H1 (cell line): ENCODE measurements at regions not wholly inside any gene's neighbourhood (a gene's known extent, or its start where the extent isn't known, plus 50 kb on each side); places are given as distances from the start of the nearest gene placed in this dataset.
A peak's percentile ranks its signal among the peaks of the same experiment; 100 is the strongest.

ENCODE experiments used
- CTCF ChIA-PET: fragments of 300-600 bp; sonication (Branson Sonifier 250); formaldehyde crosslinking; loops from one replicate; lab custom pipeline; 2021; ENCODE audit not compliant: partially characterized antibody; lab: Charles Lee
- POLR2A ChIA-PET: fragments of 300-600 bp; sonication (Branson Sonifier 250); formaldehyde crosslinking; loops from one replicate; lab custom pipeline; 2021; ENCODE audit warnings: inconsistent platforms; ENCODE audit not compliant: partially characterized antibody; lab: Charles Lee
- DNase-seq, 2 experiments: peaks; one replicate each; pipeline versions ENCODE4 v3.0.0 to v3.0.0-alpha.2; 2010 to 2022; ENCODE audit warnings: low spot score in 2 of 2, low read depth in 1 of 2, mixed read lengths in 1 of 2
- FAIRE-seq: peaks from 2 replicates; lab custom pipeline; 2011; peaks lifted over from hg19 to GRCh38; lab: Jason Lieb, UNC
- H2AFZ ChIP-seq: 2 replicates; pipeline ENCODE4 v1.8.1; 2012; ENCODE audit warnings: low read length, inconsistent platforms
- H2AK5ac ChIP-seq: 2 replicates; pipeline ENCODE4 v1.6.1; 2013; ENCODE audit warnings: low read depth, low read length
- H2BK120ac ChIP-seq: replicated peaks from 2 replicates; pipeline ENCODE3; 2013; ENCODE audit warnings: low read depth, low read length, inconsistent platforms
- H2BK12ac ChIP-seq: 2 replicates; pipeline ENCODE4 v1.6.1; 2013; ENCODE audit warnings: low read depth, low read length
- H2BK15ac ChIP-seq: 2 replicates; pipeline ENCODE4 v1.6.1; 2013; ENCODE audit warnings: low read length
- H2BK20ac ChIP-seq: 2 replicates; pipeline ENCODE4 v1.6.1; 2013; ENCODE audit warnings: low read length
- H2BK5ac ChIP-seq: 2 replicates; pipeline ENCODE4 v1.6.1; 2013; ENCODE audit warnings: low read depth, low read length
- H3K14ac ChIP-seq: 2 replicates; pipeline ENCODE4 v1.6.1; 2013; ENCODE audit warnings: inconsistent platforms; ENCODE audit not compliant: insufficient read length
- H3K18ac ChIP-seq: 2 replicates; pipeline ENCODE4 v1.6.1; 2013; ENCODE audit warnings: low read length; ENCODE audit errors: extremely low read depth
- H3K23ac ChIP-seq: 2 replicates; pipeline ENCODE4 v1.6.1; 2013; ENCODE audit warnings: inconsistent platforms; ENCODE audit not compliant: insufficient read length
- H3K23me2 ChIP-seq: 2 replicates; pipeline ENCODE4 v1.6.1; 2013; ENCODE audit warnings: low read depth, low read length
- H3K27ac ChIP-seq: 2 replicates; pipeline ENCODE4 v1.6.1; 2011; ENCODE audit warnings: low read depth, low read length, inconsistent platforms
- H3K27me3 ChIP-seq, 4 experiments: replicated peaks in 1 of 4; 1 replicate in 1 of 4; 2 replicates in 3 of 4; pipeline versions ENCODE4 v1.6.1 to v1.8.1; 2011 to 2013; ENCODE audit warnings: low read length in 3 of 4, mild to moderate bottlenecking in 3 of 4, inconsistent platforms in 2 of 4, mixed read lengths in 2 of 4, moderate library complexity in 1 of 4; ENCODE audit not compliant: control insufficient read depth in 3 of 4, insufficient read depth in 3 of 4; ENCODE audit errors: extremely low read depth in 1 of 4
- H3K36me3 ChIP-seq, 4 experiments: 2 replicates each; pipeline versions ENCODE4 v1.6.1 to v1.8.1; 2011 to 2013; ENCODE audit warnings: mild to moderate bottlenecking in 4 of 4, low read length in 3 of 4, moderate library complexity in 2 of 4, control low read depth in 1 of 4, inconsistent platforms in 1 of 4; ENCODE audit not compliant: insufficient read depth in 4 of 4, control insufficient read depth in 2 of 4
- H3K4ac ChIP-seq: replicated peaks from 2 replicates; pipeline ENCODE3; 2013; ENCODE audit warnings: low read length, low read depth, mixed read lengths, inconsistent platforms; ENCODE audit not compliant: insufficient read length
- H3K4me1 ChIP-seq, 4 experiments: replicated peaks in 1 of 4; 1 replicate in 1 of 4; 2 replicates in 3 of 4; pipeline versions ENCODE4 v1.6.1 to v1.8.1; 2011 to 2013; ENCODE audit warnings: low read length in 3 of 4, inconsistent platforms in 2 of 4, mixed read lengths in 1 of 4; ENCODE audit not compliant: insufficient read depth in 4 of 4, control insufficient read depth in 3 of 4
- H3K4me2 ChIP-seq, 2 experiments: 2 replicates each; pipeline versions ENCODE4 v1.6.1 to v1.8.1; 2011 to 2013; ENCODE audit warnings: low read depth in 2 of 2, low read length in 2 of 2, control low read depth in 1 of 2, inconsistent platforms in 1 of 2, mild to moderate bottlenecking in 1 of 2; ENCODE audit not compliant: insufficient read depth in 1 of 2
- H3K4me3 ChIP-seq, 4 experiments: fragments of 200-600, 300-600 bp in 1 of 4; sonication (generic), shearing (Covaris generic), sonication (Bioruptor Twin) in 1 of 4; 2 replicates each; pipeline versions ENCODE4 v1.5.1 to v1.8.1; 2011 to 2016; ENCODE audit warnings: low read length in 4 of 4, low read depth in 3 of 4, control low read depth in 2 of 4, inconsistent platforms in 2 of 4, mild to moderate bottlenecking in 2 of 4, mixed read lengths in 1 of 4, moderate library complexity in 1 of 4; ENCODE audit not compliant: insufficient read depth in 2 of 4; ENCODE audit errors: extremely low read depth in 1 of 4
- H3K56ac ChIP-seq: replicated peaks from 2 replicates; pipeline ENCODE3; 2013; ENCODE audit warnings: low read depth, mild to moderate bottlenecking, mixed read lengths, low read length, inconsistent platforms; ENCODE audit not compliant: insufficient read length
- H3K79me1 ChIP-seq: 2 replicates; pipeline ENCODE4 v1.6.1; 2013; ENCODE audit warnings: low read depth, low read length, control low read depth
- H3K79me2 ChIP-seq, 2 experiments: 2 replicates each; pipeline versions ENCODE4 v1.6.1 to v1.8.1; 2012 to 2013; ENCODE audit warnings: low read length in 2 of 2, mild to moderate bottlenecking in 2 of 2, inconsistent platforms in 1 of 2; ENCODE audit not compliant: insufficient read depth in 2 of 2, control insufficient read depth in 1 of 2
- H3K9ac ChIP-seq, 4 experiments: replicated peaks in 1 of 4; 1 replicate in 1 of 4; 2 replicates in 3 of 4; pipeline versions ENCODE4 v1.6.1 to v1.8.1; 2011 to 2013; ENCODE audit warnings: low read depth in 3 of 4, low read length in 3 of 4, control low read depth in 2 of 4, mild to moderate bottlenecking in 2 of 4, moderate library complexity in 2 of 4, inconsistent platforms in 1 of 4; ENCODE audit errors: extremely low read depth in 1 of 4
- H3K9me3 ChIP-seq, 2 experiments: 2 replicates each; pipeline versions ENCODE4 v1.6.1 to v1.8.1; 2012 to 2013; ENCODE audit warnings: mild to moderate bottlenecking in 2 of 2, moderate library complexity in 2 of 2, control low read depth in 1 of 2, inconsistent platforms in 1 of 2, low read depth in 1 of 2, low read length in 1 of 2, mixed read lengths in 1 of 2; ENCODE audit not compliant: insufficient read depth in 2 of 2
- H4K20me1 ChIP-seq, 2 experiments: replicated peaks in 1 of 2; 2 replicates each; pipeline versions ENCODE3 to v1.8.1; 2011 to 2013; ENCODE audit warnings: inconsistent platforms in 2 of 2, low read length in 2 of 2, mild to moderate bottlenecking in 1 of 2; ENCODE audit not compliant: insufficient read depth in 2 of 2, control insufficient read depth in 1 of 2
- H4K5ac ChIP-seq: 2 replicates; pipeline ENCODE4 v1.6.1; 2013; ENCODE audit warnings: low read length, low read depth, mixed read lengths, inconsistent platforms; ENCODE audit not compliant: insufficient read length
- H4K8ac ChIP-seq: 2 replicates; pipeline ENCODE4 v1.8.0; 2013; ENCODE audit warnings: mild to moderate bottlenecking, moderate library complexity, low read length, inconsistent platforms; ENCODE audit not compliant: insufficient read depth; ENCODE audit errors: extremely low read depth
- H4K91ac ChIP-seq: replicated peaks from 2 replicates; pipeline ENCODE3; 2013; ENCODE audit warnings: low read length, mixed read lengths, inconsistent platforms; ENCODE audit not compliant: insufficient read length
- CBX5 ChIP-seq: fragments of 300-800, 300-1000 bp; sonication (generic); IDR thresholded peaks from 2 replicates; pipeline ENCODE4 v1.7.1; 2016; ENCODE audit warnings: antibody characterized with exemption, low read length, low read depth
- JUND ChIP-seq: IDR thresholded peaks from 2 replicates; pipeline ENCODE4 v1.6.1; 2011; ENCODE audit warnings: mild to moderate bottlenecking, improper control_type of control experiment, low read length
- POLR2A ChIP-seq, 2 experiments: IDR thresholded peaks; 1 replicate in 1 of 2; 2 replicates in 1 of 2; pipeline ENCODE4 v1.6.1; 2011; ENCODE audit warnings: low read depth in 2 of 2, low read length in 2 of 2, mild to moderate bottlenecking in 2 of 2; ENCODE audit errors: control extremely low read depth in 1 of 2
- SP4 ChIP-seq: IDR thresholded peaks from 2 replicates; pipeline ENCODE4 v1.6.1; 2012; ENCODE audit warnings: low read length, inconsistent platforms
- WGBS, 2 experiments: shearing (Covaris generic) in 1 of 2; methylation state at CpG; one replicate each; pipeline versions ENCODE4 v1.1.6 to v1.1.7; 2013 to 2015; ENCODE audit warnings: low lambda C conversion rate in 2 of 2, mixed read lengths in 2 of 2, inconsistent platforms in 1 of 2, low coverage in 1 of 2, missing lambda C conversion rate in 1 of 2; ENCODE audit not compliant: insufficient replicate concordance in 2 of 2, insufficient coverage in 1 of 2, insufficient read length in 1 of 2; ENCODE audit errors: extremely low coverage in 1 of 2, missing lambda C conversion rate in 1 of 2; 5-methylcytosine and 5-hydroxymethylcytosine counted together

DNA sequence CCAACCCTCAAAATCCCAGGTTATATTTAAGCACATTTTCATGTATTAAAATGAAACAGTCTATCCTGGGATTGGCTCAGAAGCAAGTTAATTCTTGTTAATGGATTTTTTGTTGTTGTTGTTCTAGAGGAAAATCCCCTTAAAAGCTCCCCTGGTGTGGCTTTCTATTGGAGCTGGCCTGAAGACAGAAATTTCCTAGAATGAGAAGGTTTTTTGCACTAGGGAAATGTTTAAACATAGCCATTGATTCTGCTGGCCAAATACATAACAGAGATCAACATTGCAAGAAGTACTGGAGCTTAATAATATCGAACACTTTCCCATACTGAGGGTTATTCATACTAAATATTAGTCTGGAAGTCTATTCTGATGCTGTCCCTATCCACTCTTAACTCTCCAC, 148.8 kb upstream of the PCDH18 start:
- Histone ChIP-seq H3K27me3 (no peaks in the 10 kb centered on the region), H3K56ac (no peak overlapping the region), H3K23me2 (no peaks in the 10 kb centered on the region), H3K9ac (no peak overlapping the region), H2BK12ac (no peak overlapping the region), H3K27ac (no peak overlapping the region), H2BK5ac (no peak overlapping the region), H4K20me1 (no peaks in the 10 kb centered on the region), H3K36me3 (no peaks in the 10 kb centered on the region; a peak in 1 of 8 replicates), H3K14ac (no peak overlapping the region), H3K9me3 (peaks cover 0 to 2% of the 10 kb centered on the region in 2 experiments; a peak in 1 of 4 replicates), H4K91ac (no peak overlapping the region), H2BK120ac (no peak overlapping the region), H4K5ac (peak overlapping the region; percentile 46), H3K4me2 (no peak overlapping the region), H2AFZ (no peak overlapping the region), H3K23ac (no peak overlapping the region), H2AK5ac (no peak overlapping the region), H3K79me2 (no peaks in the 10 kb centered on the region), H2BK20ac (no peak overlapping the region), H2BK15ac (no peak overlapping the region), H3K4ac (no peak overlapping the region), H3K4me3 (no peak overlapping the region), H3K79me1 (no peaks in the 10 kb centered on the region), H4K8ac (no peak overlapping the region), H3K4me1 (peaks cover 0 to 5% (median 2%) of the 10 kb centered on the region in 4 experiments; a peak in 2 of 7 replicates), H3K18ac (no peak overlapping the region)
- CTCF ChIA-PET, result no interaction called here
- DNase-seq, result no peak
- POLR2A ChIA-PET, result no interaction called here
- FAIRE-seq, result no peak
- 88% methylated on average over 1 of the region's 1 CpG; no CpG with 5 or more reads in 1 of the 2 experiments for WGBS, 2 experiments
- TF ChIP-seq CBX5, result no peak
- TF ChIP-seq SP4, result no peak
- no peak for TF ChIP-seq POLR2A (IDR thresholded peaks at IDR 0.05; ENCODE audit: control extremely low read depth in 1 of 2, low read depth in 2 of 2, low read length in 2 of 2)
- no peak for TF ChIP-seq JUND
